ENCODE measurements at regions not wholly inside any gene's neighbourhood (a gene's known extent, or its start where the extent isn't known, plus 50 kb on each side); places are given as distances from the start of the nearest gene placed in this dataset.

GRCh38 chr4:148676344-148676743, 234.1 kb upstream of the NR3C2 start:
- Histone ChIP-seq H2BK20ac (ENCODE audit: low read length) (no peak overlapping the region), H3K56ac (replicated peaks; ENCODE audit: insufficient read length, low read depth, low read length) (no peak overlapping the region), H3K27ac (ENCODE audit: low read depth, low read length) (no peak overlapping the region), H2BK15ac (ENCODE audit: low read length) (no peak overlapping the region), H2BK5ac (ENCODE audit: low read depth, low read length) (no peak overlapping the region), H3K4me1 (replicated peaks in 1 of 4; ENCODE audit: control insufficient read depth in 3 of 4, insufficient read depth in 4 of 4, low read length in 3 of 4) (no peaks in the 10 kb centered on the region), H2AFZ (ENCODE audit: low read length) (no peak overlapping the region), H2BK120ac (replicated peaks; ENCODE audit: low read depth, low read length) (no peak overlapping the region), H3K36me3 (ENCODE audit: control insufficient read depth in 2 of 4, insufficient read depth in 4 of 4, low read length in 3 of 4) (no peaks in the 10 kb centered on the region; a peak in 1 of 8 replicates), H3K4ac (replicated peaks; ENCODE audit: insufficient read length, low read depth, low read length) (no peak overlapping the region), H3K23me2 (ENCODE audit: low read depth, low read length) (no peaks in the 10 kb centered on the region), H3K4me2 (ENCODE audit: insufficient read depth in 1 of 2, low read depth in 2 of 2, low read length in 2 of 2) (no peak overlapping the region), H4K5ac (ENCODE audit: insufficient read length, low read depth, low read length) (no peak overlapping the region), H3K27me3 (replicated peaks in 1 of 4; ENCODE audit: control insufficient read depth in 3 of 4, extremely low read depth in 1 of 4, insufficient read depth in 3 of 4, low read length in 3 of 4) (no peaks in the 10 kb centered on the region), H3K4me3 (ENCODE audit: extremely low read depth in 1 of 4, insufficient read depth in 2 of 4, low read depth in 3 of 4, low read length in 4 of 4) (no peak overlapping the region), H3K9me3 (ENCODE audit: insufficient read depth in 2 of 2, low read depth in 1 of 2, low read length in 1 of 2) (no peaks in the 10 kb centered on the region), H3K79me2 (ENCODE audit: control insufficient read depth in 1 of 2, insufficient read depth in 2 of 2, low read length in 2 of 2) (no peaks in the 10 kb centered on the region), H3K79me1 (ENCODE audit: low read depth, low read length) (no peaks in the 10 kb centered on the region), H3K23ac (ENCODE audit: insufficient read length) (no peak overlapping the region), H2BK12ac (ENCODE audit: low read depth, low read length) (no peak overlapping the region), H3K14ac (ENCODE audit: insufficient read length) (no peak overlapping the region), H4K20me1 (replicated peaks in 1 of 2; ENCODE audit: control insufficient read depth in 1 of 2, insufficient read depth in 2 of 2, low read length in 2 of 2) (no peaks in the 10 kb centered on the region), H4K91ac (replicated peaks; ENCODE audit: insufficient read length, low read length) (no peak overlapping the region), H3K9ac (replicated peaks in 1 of 4; ENCODE audit: extremely low read depth in 1 of 4, low read depth in 3 of 4, low read length in 3 of 4) (no peak overlapping the region), H2AK5ac (ENCODE audit: low read depth, low read length) (no peak overlapping the region), H4K8ac (ENCODE audit: extremely low read depth, insufficient read depth, low read length) (no peak overlapping the region), H3K18ac (ENCODE audit: extremely low read depth, low read length) (no peak overlapping the region)
- DNase-seq (ENCODE audit: low read depth in 1 of 2, low spot score in 2 of 2) (no peak), FAIRE-seq (no peak)
- POLR2A ChIA-PET (ENCODE audit: partially characterized antibody) = interaction anchor here (1.0 kb wide), 1 partner anchor 12 kb away, joined by 3 read pairs; no protein-coding TSS in a partner anchor
- CTCF ChIA-PET (ENCODE audit: partially characterized antibody) = no interaction called here
- TF ChIP-seq KDM4A (IDR thresholded peaks at IDR 0.05; ENCODE audit: low read depth, low read length, severe bottlenecking) = no peak
- TF ChIP-seq MAX (IDR thresholded peaks at IDR 0.05) = no peak
- no peak for TF ChIP-seq CTCF (IDR thresholded peaks at IDR 0.05; ENCODE audit: control extremely low read depth in 1 of 3, insufficient read depth in 1 of 3, low read depth in 1 of 3, low read length in 3 of 3)
- TF ChIP-seq SIN3A (conservative IDR thresholded peaks at IDR 0.05 in 1 of 2, IDR thresholded peaks at IDR 0.05 in 1 of 2; ENCODE audit: low read depth in 1 of 2, low read length in 2 of 2) = no peak
- TF ChIP-seq HDAC6 (IDR thresholded peaks at IDR 0.05; ENCODE audit: low read depth, low read length) = no peak
- TF ChIP-seq KDM1A (IDR thresholded peaks at IDR 0.05; ENCODE audit: borderline replicate concordance, low read length) = no peak
- no peak for TF ChIP-seq GTF2F1 (IDR thresholded peaks at IDR 0.05; ENCODE audit: borderline replicate concordance, low read depth, low read length)
- no peak for TF ChIP-seq ASH2L (IDR thresholded peaks at IDR 0.05; ENCODE audit: low read length)
- TF ChIP-seq E2F6 (IDR thresholded peaks at IDR 0.05) = no peak
- no peak for TF ChIP-seq SUZ12 (IDR thresholded peaks at IDR 0.05; ENCODE audit: low read length)
- no peak for TF ChIP-seq GABPA (IDR thresholded peaks at IDR 0.05; ENCODE audit: borderline replicate concordance, insufficient read depth, low read length)
- no peak for TF ChIP-seq CREB1 (IDR thresholded peaks at IDR 0.05)

Data from H1 (cell line).